Chondrocyte (in vitro differentiated cells): ENCODE measurements at regions not wholly inside any gene's neighbourhood (a gene's known extent, or its start where the extent isn't known, plus 50 kb on each side); places are given as distances from the start of the nearest gene placed in this dataset.

Experiments
- DNase-seq: peaks from one replicate; pipeline ENCODE4 v3.0.0; 2021; ENCODE audit warnings: mixed read lengths, low spot score
- H3K27ac Mint-ChIP-seq: one replicate; pipeline ENCODE4 v1.8.0; 2021; ENCODE audit warnings: mild to moderate bottlenecking, moderate library complexity, mixed read lengths; ENCODE audit not compliant: unreplicated experiment
- H3K27me3 Mint-ChIP-seq: 2 replicates; pipeline ENCODE4 v1.8.0; 2021; ENCODE audit warnings: low read depth, mixed read lengths
- H3K36me3 Mint-ChIP-seq: 2 replicates; pipeline ENCODE4 v1.8.0; 2021; ENCODE audit warnings: low read depth, mixed read lengths
- H3K4me1 Mint-ChIP-seq: 2 replicates; pipeline ENCODE4 v1.8.0; 2021; ENCODE audit warnings: low read depth, mild to moderate bottlenecking, mixed read lengths
- H3K4me3 Mint-ChIP-seq: one replicate; pipeline ENCODE4 v1.8.0; 2021; ENCODE audit warnings: mild to moderate bottlenecking, moderate library complexity, mixed read lengths; ENCODE audit not compliant: unreplicated experiment
- H3K9me3 Mint-ChIP-seq: 2 replicates; pipeline ENCODE4 v1.8.0; 2021; ENCODE audit warnings: low read depth, mixed read lengths
- TF ChIP-seq, protein P1 (sequence below): fragments of 200-600 bp; sonication (generic); IDR thresholded peaks from 2 replicates; pipeline ENCODE4 v1.5.0; 2021; ENCODE audit warnings: antibody characterized with exemption, mild to moderate bottlenecking, moderate library complexity

DNA sequence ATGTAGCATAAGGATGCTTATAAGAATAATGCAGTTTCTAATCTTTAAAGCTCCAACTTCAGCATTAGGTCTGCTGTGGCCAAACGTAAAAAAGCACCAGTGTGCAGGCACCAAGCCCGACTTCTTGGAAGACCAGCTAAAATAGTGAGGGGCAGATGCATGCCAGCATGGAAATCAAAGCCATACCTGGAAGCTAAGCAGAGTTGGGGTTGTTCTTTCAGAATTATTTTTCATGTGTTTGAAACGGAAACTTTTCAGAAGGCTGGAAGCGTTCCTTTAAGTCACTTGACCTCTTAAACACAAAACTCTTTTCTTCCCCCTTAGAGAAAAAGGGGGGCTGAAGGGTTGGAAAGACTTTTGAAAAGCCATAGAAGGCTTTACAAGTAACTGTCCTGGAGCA is 329.2 kb upstream of the C1orf87 start:
- Mint-ChIP-seq H3K36me3 (peaks cover 3% of the 10 kb centered on the region), H3K27me3 (peaks cover 5% of the 10 kb centered on the region), H3K4me3 (no peak overlapping the region), H3K27ac (no peak overlapping the region), H3K4me1 (peaks cover 2% of the 10 kb centered on the region), H3K9me3 (peaks cover 6% of the 10 kb centered on the region)
- DNase-seq = no peak
- TF ChIP-seq, protein P1, sequence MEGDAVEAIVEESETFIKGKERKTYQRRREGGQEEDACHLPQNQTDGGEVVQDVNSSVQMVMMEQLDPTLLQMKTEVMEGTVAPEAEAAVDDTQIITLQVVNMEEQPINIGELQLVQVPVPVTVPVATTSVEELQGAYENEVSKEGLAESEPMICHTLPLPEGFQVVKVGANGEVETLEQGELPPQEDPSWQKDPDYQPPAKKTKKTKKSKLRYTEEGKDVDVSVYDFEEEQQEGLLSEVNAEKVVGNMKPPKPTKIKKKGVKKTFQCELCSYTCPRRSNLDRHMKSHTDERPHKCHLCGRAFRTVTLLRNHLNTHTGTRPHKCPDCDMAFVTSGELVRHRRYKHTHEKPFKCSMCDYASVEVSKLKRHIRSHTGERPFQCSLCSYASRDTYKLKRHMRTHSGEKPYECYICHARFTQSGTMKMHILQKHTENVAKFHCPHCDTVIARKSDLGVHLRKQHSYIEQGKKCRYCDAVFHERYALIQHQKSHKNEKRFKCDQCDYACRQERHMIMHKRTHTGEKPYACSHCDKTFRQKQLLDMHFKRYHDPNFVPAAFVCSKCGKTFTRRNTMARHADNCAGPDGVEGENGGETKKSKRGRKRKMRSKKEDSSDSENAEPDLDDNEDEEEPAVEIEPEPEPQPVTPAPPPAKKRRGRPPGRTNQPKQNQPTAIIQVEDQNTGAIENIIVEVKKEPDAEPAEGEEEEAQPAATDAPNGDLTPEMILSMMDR = no peak

DNA sequence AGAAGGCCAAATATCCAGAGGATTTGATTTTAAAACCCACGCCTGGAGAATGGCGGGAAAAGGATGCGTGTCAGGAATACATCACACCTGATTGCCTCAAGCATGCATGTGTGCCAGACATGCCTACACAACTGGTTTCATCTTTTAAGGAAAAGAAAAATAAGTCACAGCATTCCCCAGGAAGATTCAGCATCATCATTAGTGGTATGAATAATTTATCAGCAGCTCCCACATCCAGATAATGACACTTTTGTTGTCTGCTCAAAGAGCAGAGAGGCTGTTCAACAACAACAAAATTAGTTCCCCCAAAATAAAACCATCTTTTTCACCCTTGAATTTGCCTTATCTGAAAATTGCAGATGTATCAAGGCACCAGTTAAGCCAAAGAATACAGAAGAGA is 328.6 kb upstream of the C1orf87 start:
- Mint-ChIP-seq H3K27me3 (peaks cover 5% of the 10 kb centered on the region), H3K4me3 (no peak overlapping the region), H3K9me3 (peaks cover 6% of the 10 kb centered on the region), H3K27ac (no peak overlapping the region), H3K4me1 (peaks cover 2% of the 10 kb centered on the region), H3K36me3 (peaks cover 3% of the 10 kb centered on the region)
- TF ChIP-seq, protein P1 = no peak
- DNase-seq = no peak

DNA sequence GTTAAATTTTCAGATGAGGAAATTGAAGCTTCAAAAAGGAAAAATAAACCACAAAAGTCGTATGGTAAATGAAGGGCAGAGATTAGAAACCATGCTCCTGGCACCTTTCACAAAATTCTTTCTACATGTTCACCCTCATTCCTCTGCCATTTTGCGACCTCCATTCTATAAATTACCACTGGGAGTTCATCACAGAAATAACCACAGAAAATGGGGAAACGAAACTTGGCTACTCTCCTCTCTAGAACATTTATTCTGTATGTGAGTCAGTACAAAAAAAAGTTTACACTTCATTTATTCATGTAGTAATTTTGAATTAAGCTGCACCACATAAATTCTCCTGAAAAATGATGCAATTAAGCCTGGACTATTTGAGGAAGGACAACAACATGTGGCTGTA is 320.9 kb upstream of the C1orf87 start:
- no peaks in the 10 kb centered on the region for H3K9me3 Mint-ChIP-seq
- TF ChIP-seq, protein P1 = no peak
- no peaks in the 10 kb centered on the region for H3K36me3 Mint-ChIP-seq
- no peak for DNase-seq
- no peak overlapping the region for H3K4me3 Mint-ChIP-seq
- peaks cover 19% of the 10 kb centered on the region for H3K4me1 Mint-ChIP-seq
- H3K27me3 Mint-ChIP-seq = no peaks in the 10 kb centered on the region
- peak overlapping the region; percentile 43 for H3K27ac Mint-ChIP-seq

DNA sequence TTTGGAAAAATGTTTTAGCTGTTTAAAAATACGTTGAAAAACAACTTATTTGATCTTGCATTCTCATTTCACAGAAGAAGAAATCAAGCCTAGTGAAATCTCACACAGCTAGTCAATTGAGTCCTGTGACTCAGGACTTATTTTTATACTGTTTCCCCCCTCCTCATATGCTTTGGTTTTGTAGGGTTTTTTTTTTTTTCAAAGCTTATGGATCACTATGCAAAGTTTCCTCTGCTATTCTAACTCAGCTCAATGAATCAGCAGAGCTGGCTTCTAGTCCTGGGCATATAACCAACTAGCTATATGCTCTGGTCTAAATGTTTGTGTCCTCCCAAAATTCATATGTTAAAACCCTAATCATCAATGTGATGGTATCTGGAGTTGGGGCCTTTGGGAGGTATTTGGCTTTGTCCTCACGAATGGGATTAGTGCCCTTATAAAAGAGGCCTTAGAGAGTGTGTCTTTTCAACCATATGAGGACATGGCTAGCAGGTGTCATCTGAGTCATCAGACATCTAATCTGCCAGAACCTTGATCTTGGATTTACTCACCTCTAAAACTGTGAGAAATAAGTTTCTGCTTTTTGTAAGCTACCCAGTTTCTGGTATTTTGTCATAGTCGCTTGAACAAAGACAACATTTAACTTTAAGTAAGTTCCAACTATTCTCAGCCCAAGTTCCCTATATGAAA is 317.2 kb upstream of the C1orf87 start:
- H3K9me3 Mint-ChIP-seq = no peaks in the 10 kb centered on the region
- peaks cover 33% of the 10 kb centered on the region for H3K4me1 Mint-ChIP-seq
- H3K27ac Mint-ChIP-seq = no peak overlapping the region
- TF ChIP-seq, protein P1 = no peak
- no peaks in the 10 kb centered on the region for H3K27me3 Mint-ChIP-seq
- DNase-seq = no peak
- H3K36me3 Mint-ChIP-seq = no peaks in the 10 kb centered on the region
- no peak overlapping the region for H3K4me3 Mint-ChIP-seq

DNA sequence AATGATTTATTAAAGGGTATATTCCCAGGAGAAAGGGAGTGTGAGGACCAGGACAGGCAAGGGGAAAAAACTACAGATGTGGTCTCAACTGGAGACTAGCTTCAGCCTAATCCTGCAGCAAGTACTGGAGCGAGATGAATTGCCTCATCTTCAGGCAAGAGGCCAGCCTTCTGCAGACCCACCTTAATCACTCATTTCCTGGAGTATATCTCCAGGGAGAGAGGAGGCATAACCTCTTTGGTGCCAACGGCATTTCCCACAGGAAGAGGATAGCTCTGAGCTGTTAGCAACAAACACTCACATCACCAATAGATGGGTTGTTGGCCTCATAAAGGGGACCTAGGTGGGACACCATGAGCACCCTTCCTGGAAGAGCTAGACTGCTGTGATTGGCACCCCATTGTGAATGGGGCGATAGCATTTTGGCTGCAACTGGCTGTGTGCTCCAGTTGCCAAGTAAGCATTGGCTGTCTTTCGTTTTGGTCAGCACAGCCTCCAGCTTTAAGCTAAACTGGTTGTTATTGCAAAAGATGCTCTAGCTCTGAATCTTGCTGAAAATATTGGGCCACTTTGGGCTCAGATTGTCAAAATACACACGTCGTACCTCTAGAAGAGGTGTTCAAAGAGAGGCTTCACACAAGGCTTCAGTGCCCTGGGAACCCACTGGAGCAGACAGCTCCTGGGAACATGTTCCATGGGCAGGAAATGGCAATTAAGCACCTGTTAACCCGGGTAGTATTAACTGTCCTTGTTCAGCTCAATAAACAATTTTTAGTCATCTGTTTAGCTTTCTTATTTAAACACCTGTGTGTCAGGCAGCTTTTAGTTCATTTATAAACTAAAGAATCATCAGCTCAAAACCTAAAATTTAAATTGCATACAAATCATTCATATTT is 314.8 kb upstream of the C1orf87 start:
- H3K4me1 Mint-ChIP-seq = peaks cover 20% of the 10 kb centered on the region
- H3K4me3 Mint-ChIP-seq = no peak overlapping the region
- TF ChIP-seq, protein P1 = no peak
- no peaks in the 10 kb centered on the region for H3K27me3 Mint-ChIP-seq
- no peak overlapping the region for H3K27ac Mint-ChIP-seq
- DNase-seq = no peak
- H3K36me3 Mint-ChIP-seq = peaks cover 1% of the 10 kb centered on the region
- peaks cover 5% of the 10 kb centered on the region for H3K9me3 Mint-ChIP-seq
